ENCODE measurements at regions not wholly inside any gene's neighbourhood (a gene's known extent, or its start where the extent isn't known, plus 50 kb on each side); places are given as distances from the start of the nearest gene placed in this dataset.
"Not testable (repeated sequence)": the region's sequence is repeated elsewhere in the genome, so short reads cannot be mapped to it uniquely, and the experiment has no call there.

GRCh38 chr2:136324966-136325365 is 207.0 kb upstream of the CXCR4 start:
- DNase-seq (ENCODE audit: low read depth): no peak

- no peak for DNase-seq (ENCODE audit: low read depth)
These were observed 206.0 kb upstream of the CXCR4 start for GRCh38 chr2:136323935-136324334.

DNA sequence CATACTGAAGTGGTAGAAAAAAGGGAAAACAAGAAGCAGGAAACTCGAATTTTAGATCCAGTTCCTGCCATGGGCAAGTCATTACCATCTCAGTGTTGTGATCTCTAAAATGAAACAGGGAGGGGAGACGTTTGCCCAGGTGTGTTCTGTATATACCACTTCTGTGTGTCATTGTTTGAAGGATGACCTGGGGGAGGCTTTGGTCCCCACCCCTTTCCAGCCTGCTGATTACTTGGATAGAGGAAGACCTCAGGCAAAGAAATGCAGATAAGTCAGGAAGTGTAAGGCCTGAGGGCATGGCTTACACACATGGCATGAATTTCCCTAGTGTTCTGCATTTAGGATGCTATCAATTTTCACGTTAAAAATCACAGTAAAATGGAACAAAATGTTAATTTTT is 205.2 kb upstream of the CXCR4 start:
- no peak for DNase-seq (ENCODE audit: low read depth)

GRCh38 chr2:136322428-136322827 is 204.5 kb upstream of the CXCR4 start:
- DNase-seq (ENCODE audit: low read depth): no peak

- DNase-seq (ENCODE audit: low read depth): no peak
These were observed 201.7 kb upstream of the CXCR4 start for GRCh38 chr2:136319651-136320050.

DNA sequence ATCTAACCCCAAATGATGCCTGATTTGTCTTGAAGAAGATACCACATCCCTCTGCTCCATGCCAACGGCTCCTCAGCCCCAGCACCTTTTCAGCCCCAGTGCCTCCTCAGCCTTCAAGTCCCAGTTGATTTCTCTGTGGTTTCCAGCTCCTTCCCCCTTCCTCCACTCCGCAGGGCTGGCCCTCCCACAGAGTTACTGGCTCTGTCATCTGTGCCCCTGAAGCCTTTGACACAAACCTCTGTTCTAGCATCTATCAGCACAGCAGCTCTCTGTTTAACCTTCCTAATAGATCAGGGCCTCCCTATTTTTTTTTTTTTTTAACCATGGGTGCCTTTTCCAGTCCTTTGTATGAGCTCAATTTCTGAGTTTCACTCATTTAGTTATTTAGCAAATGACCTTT is 201.3 kb upstream of the CXCR4 start:
- peak; percentile 26 for DNase-seq (ENCODE audit: low read depth)

- no peak for DNase-seq (ENCODE audit: low read depth)
These were observed 196.3 kb upstream of the CXCR4 start for GRCh38 chr2:136314240-136314639.

DNA sequence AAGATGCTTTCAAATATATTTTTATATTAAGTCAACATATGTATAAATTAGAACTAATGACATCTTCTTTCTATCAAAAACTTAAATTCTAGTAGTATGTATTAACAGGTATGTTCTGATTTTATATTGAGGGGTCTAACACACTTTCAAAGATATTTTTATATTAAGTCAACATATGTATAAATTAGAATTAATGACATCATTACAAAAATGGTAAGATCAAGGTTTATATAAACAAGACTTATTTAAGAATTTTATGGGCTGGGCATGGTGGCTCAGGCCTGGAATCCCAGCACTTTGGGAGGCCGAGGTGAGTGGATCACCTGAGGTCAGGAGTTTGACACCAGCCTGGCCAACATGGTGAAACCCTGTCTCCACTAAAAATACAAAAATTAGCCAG is 194.6 kb upstream of the CXCR4 start:
- not testable (repeated sequence) for DNase-seq (ENCODE audit: low read depth)

DNA sequence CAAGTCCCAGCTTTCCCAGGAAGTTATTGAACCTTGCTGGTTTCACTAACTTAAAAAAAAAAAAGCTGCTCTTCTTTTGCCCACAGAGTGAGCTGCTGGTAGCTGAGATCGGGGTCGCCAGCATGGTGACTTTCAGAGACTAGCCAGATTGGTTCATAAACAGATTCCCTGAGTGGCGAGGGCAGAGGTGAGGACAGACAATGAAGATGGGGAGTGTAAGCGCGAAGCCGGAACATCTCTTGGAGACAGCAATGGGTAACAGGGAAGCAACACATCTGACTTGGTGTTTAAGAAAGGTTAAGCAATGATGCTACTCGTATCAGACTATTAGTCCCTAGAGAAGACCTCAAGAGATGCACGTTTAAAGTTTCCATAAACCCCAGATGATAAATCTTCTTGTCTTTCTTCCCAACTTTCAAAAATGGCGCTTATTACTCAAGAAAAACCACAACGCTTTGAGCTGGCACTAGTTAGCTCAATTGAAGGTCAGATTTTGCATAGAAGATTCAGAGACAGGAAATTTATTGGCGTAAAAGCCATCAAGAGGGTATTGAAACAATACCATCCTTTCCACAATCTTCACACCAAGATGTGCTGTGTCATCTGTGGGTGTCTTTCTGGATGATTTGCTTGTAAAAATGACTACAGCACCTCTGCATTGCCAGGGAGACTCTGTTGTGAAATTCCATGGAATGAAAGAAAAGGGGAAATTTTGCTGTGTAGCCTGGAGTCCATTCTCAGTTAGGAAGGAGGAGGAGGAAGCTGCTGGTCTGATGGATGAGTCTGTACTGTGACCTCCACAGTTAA is 193.1 kb upstream of the CXCR4 start:
- no peak for DNase-seq (ENCODE audit: low read depth)

GRCh38 chr2:136310005-136310495 is 192.1 kb upstream of the CXCR4 start:
- no peak for DNase-seq (ENCODE audit: low read depth)

DNA sequence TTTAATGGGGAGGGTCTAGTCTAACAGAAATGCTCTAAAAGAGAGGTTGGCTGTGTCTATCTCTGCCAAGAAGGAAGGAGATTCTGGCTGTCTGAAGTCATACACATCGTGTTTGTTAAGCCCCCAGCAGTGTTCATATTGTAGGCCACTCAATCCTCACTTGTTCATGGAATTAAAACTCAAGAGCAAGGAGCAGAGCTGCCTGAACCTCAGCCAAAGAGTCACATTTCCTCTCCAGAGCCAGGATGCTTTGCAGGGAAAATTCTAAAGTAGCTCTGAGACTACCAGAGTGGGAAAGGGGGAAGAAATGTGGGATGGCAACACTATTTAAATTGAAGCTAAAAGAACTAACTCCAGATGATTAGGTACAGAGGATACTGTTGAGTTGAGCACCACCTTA is 190.7 kb upstream of the CXCR4 start:
- DNase-seq (ENCODE audit: low read depth): no peak

- DNase-seq (ENCODE audit: low read depth): no peak
These were observed 188.9 kb upstream of the CXCR4 start for GRCh38 chr2:136306836-136307235.

DNA sequence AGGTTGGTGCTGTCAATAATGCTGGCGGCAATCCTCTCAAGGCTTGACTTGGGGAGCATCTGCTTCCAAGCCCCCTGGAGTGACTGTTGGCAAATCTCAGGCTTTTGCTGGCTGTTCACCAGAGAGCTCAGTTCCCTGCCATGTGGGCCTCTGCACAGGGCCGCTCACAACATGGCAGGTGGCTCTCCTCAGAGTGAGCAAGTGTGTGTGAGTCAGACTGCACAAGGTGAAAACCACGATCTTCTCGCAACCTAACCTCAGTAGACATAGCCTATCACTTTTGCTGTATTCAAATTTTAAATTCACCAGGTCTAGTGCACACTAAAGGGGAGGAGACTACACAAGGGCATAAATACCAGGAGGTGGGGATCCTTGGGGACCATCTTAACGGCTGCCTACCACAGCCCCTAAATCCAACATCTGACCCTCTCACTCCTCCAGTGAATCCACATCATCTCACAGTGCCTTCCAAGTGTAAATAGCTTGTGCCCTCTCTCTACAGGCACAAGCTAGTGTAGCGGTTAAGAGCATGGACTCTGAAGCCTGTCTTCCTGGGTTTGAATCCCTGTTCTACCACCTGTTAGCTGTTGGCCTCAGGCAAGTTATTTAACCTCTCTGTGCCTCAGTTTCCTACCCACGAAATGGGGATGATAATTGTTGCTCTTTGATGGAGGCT is 187.7 kb upstream of the CXCR4 start:
- peak; percentile 62 for DNase-seq (ENCODE audit: low read depth)

GRCh38 chr2:136301006-136301405 is 183.1 kb upstream of the CXCR4 start:
- DNase-seq (ENCODE audit: low read depth): no peak

DNA sequence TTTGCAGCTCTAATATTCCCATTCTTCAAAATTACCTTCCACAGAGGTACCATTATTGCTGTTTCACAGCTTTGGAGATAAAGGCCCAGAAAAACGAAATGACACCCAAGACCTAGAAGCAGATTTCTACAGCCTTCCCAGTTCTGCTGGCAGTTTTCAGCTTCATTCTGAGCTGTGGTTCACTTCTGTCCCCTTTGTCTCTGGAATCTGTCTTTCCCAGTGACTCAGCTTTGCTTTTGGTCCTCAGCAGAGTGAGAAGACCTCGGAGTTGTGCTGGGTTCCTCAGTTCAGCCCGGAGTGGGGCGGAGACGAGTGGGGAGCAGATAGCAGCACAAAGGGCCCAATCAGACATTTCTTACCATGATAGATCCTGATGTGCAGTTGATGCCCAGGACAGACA is 180.7 kb upstream of the CXCR4 start:
- no peak for DNase-seq (ENCODE audit: low read depth)

GRCh38 chr2:136297994-136298393 is 180.0 kb upstream of the CXCR4 start:
- no peak for DNase-seq (ENCODE audit: low read depth)

DNA sequence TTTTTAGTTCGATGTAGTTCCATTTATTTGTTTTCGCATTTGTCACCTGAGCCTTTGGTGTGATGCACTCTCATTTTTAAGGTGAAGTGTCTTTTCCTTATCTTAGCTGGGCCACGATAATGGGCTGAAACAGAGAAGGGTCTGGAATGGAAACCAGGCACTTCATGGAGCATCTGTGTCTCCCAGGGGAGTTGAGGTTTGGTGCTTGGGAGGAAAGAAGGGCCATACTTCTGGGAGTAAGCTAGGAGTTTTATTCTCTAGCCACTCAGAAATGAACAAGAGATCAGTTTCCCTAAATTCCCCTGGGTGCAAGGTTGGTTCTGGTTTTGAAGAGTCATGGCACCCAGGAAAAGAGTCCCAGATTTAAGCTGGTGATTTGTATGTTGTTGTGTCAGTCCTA is 179.4 kb upstream of the CXCR4 start:
- no peak for DNase-seq (ENCODE audit: low read depth)

GRCh38 chr2:136295168-136295567 is 177.2 kb upstream of the CXCR4 start:
- no peak for DNase-seq (ENCODE audit: low read depth)

GRCh38 chr2:136291871-136292270 is 173.9 kb upstream of the CXCR4 start:
- no peak for DNase-seq (ENCODE audit: low read depth)

DNA sequence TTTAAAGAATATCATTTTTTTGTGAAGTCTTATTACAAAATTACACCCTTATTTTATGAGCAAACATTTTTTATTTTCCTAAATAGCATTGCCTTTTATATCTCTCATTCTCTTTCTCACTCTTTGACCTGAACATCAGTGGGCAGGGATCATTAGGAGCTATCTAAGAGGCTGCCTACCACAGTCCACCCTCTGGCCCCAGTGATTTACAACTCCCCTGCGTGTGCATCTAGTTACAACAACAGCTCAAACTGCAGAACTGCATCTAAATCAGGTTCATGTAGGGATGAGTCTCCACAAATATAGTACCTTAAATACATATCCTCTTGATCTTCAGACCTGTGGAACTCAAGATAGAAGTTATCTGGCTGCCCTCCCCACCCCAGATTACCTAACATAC is 172.4 kb upstream of the CXCR4 start:
- DNase-seq (ENCODE audit: low read depth): no peak

DNA sequence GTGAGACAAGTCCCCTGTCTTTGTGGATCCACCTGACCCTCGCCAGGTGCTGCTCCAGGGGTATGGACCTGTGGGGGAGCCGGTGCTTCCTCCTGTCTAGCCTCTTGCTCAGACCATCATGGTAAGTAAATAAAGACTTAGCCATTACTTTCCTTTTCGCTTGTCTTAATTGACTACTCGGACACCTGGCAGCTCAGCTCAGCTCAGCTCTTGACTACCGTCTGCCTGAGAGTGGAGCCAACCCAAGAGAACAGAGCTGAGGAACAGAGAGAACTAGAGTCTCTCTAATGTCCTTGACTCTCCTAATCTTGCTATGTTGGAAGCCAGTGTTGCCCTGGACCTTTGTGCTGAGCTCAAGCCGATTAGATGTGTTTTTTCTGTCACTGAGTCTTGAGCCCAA is 170.3 kb upstream of the CXCR4 start:
- DNase-seq (ENCODE audit: low read depth): no peak

- DNase-seq (ENCODE audit: low read depth): no peak
These were observed 168.5 kb upstream of the CXCR4 start for GRCh38 chr2:136286423-136286822.
